Cardiac fibroblast (primary cell): ENCODE measurements at regions not wholly inside any gene's neighbourhood (a gene's known extent, or its start where the extent isn't known, plus 50 kb on each side); places are given as distances from the start of the nearest gene placed in this dataset.

ENCODE experiments used
- DNase-seq, 2 donors: peaks; one replicate each; pipeline versions ENCODE4 v3.0.0 to v3.0.0-alpha.2; 2010; ENCODE audit warnings: low read depth in 2 of 2
- H3K4me3 ChIP-seq, 2 donors: replicated peaks in 1 of 2; 1 replicate in 1 of 2; 2 replicates in 1 of 2; pipeline ENCODE4 v1.5.1; 2011; ENCODE audit warnings: low read depth in 2 of 2, low read length in 2 of 2, mild to moderate bottlenecking in 2 of 2, moderate library complexity in 1 of 2
- CTCF ChIP-seq: IDR thresholded peaks from one replicate; pipeline ENCODE4 v1.5.1; 2011; ENCODE audit warnings: low read depth, mild to moderate bottlenecking, low read length, inconsistent platforms

GRCh38 chr9:14369011-14369410 is 55.1 kb upstream of the NFIB start:
- H3K4me3 ChIP-seq: no peak overlapping the region
- no peak for TF ChIP-seq CTCF
- DNase-seq: no peak

- TF ChIP-seq CTCF: no peak
- H3K4me3 ChIP-seq: peak overlapping the region in 1 of 2 donors; percentile 21
- peak; percentile 96 for DNase-seq
Measured at GRCh38 chr9:14366076-14366475, 52.1 kb upstream of the NFIB start.

- DNase-seq: peak in 1 of 2 donors; percentile 78
- H3K4me3 ChIP-seq: no peak overlapping the region
Measured at GRCh38 chr9:14365670-14366069, 51.7 kb upstream of the NFIB start.

More at GRCh38 chr9:14365670-14366069, 51.7 kb upstream of the NFIB start:
- TF ChIP-seq CTCF: no peak
